GM21576 (cell line): ENCODE measurements at regions not wholly inside any gene's neighbourhood (a gene's known extent, or its start where the extent isn't known, plus 50 kb on each side); places are given as distances from the start of the nearest gene placed in this dataset.

Experiments
- ATAC-seq: cut with Tn5 transposase; IDR thresholded peaks from one replicate; pipeline ENCODE4 v1.9.1; 2021; ENCODE audit warnings: mild to moderate bottlenecking, moderate library complexity; ENCODE audit not compliant: unreplicated experiment

- no peak for ATAC-seq
Measured at GRCh38 chr7:67955061-67955460, 958.4 kb downstream of the TYW1 start.

GRCh38 chr7:67962863-67963262, 966.2 kb downstream of the TYW1 start:
- ATAC-seq: no peak

GRCh38 chr7:67976490-67976889, 979.9 kb downstream of the TYW1 start:
- ATAC-seq: no peak

DNA sequence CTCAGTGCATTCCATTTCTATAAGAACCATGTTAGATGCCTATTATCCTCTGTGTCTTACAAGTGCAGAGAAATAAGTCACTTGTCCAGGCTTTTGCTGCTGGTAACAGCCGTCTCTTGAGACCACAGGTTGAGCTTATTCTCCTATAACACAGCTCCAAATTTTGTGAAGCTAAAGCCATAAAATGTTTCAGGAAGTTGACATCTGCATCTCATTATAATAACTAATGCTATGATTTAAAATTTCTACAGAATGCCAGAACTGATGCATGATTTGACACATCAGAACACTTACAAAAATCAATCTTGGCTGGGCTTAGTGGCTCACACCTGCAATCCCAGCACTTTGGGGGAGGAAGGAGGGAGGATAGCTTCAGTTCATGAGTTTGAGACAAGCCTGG, 986.9 kb downstream of the TYW1 start:
- ATAC-seq: no peak

DNA sequence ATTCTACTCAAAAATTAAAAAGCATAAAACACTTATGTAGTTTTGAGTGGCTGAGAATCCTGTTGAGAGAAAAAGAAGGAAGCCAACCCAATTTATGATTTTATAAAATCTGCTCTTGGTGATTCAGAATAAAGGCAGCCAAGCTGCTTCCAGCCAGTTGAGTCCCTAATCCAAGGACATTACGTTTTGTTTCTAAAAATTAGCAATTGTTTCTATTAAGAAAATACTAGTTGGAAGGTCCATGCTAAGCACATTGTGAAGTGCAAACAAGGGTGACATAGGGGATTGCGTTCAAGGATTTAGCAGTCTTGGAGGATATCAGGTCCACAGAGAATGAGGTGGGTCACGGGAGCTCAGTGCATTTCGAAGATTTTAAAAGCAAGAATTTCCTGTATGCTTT, 987.7 kb downstream of the TYW1 start:
- ATAC-seq: no peak

- ATAC-seq: no peak
Measured at GRCh38 chr7:67989142-67989541, 992.5 kb downstream of the TYW1 start.

DNA sequence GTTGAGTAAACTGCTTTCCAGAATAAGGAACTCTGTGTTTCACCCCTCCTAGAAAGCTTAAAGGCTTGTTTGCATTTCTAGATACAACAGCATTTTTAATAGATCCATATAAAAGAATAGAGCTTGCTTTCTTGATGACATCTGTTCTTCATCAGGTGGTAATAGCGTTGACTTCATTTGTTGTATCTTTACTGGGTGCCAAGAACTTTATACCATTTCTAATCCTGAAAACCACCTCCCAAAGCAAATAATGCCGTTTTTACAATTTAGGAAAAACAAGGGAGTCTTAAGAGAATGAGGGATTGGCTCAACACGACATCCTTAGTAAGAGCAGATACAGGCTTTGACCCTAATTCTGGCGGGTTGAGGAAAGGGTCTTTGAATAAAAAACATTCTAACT, 993.4 kb downstream of the TYW1 start:
- no peak for ATAC-seq

- no peak for ATAC-seq
Measured at GRCh38 chr7:67990716-67991115, 994.1 kb downstream of the TYW1 start.

DNA sequence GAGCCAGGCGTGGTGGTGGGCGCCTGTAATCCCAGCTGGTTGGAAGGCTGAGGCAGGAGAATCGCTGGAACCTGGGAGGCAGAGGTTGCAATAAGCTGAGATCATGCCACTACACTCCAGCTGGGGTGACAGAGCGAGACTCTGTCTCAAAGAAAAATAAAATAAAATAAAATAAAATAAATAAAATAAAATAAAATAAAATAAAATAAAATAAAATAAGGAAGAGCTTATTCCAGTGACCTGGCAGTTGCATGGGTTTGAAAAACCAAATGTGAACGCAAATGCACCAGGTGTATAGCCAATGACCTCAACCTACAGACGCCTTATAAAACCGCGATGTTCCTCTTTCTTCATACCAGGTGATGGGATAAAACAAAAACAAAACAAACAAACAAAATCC, 995.7 kb downstream of the TYW1 start:
- ATAC-seq: no peak

- no peak for ATAC-seq
Measured at GRCh38 chr7:68005992-68006391, 1009.4 kb downstream of the TYW1 start.

DNA sequence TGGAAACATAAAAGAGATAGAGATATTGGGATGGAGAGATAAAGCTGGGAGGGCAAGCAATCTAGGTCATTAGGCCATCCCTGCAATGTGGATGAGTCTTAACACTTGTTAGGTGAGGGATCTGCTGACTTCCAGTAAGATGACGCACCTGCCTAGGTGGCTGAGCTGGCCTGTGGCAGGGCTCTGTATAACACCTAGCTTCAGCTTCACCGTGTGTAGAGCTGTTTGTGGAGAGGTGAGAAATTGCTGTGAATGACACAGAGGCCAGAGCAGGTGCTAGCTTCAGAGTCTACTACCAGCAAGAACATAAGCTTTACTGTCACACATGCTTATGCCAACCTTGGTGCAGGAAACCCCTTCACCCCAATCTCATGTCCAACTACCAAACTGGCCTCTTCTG, 1010.0 kb downstream of the TYW1 start:
- no peak for ATAC-seq

GRCh38 chr7:68009716-68010115, 1013.1 kb downstream of the TYW1 start:
- no peak for ATAC-seq

DNA sequence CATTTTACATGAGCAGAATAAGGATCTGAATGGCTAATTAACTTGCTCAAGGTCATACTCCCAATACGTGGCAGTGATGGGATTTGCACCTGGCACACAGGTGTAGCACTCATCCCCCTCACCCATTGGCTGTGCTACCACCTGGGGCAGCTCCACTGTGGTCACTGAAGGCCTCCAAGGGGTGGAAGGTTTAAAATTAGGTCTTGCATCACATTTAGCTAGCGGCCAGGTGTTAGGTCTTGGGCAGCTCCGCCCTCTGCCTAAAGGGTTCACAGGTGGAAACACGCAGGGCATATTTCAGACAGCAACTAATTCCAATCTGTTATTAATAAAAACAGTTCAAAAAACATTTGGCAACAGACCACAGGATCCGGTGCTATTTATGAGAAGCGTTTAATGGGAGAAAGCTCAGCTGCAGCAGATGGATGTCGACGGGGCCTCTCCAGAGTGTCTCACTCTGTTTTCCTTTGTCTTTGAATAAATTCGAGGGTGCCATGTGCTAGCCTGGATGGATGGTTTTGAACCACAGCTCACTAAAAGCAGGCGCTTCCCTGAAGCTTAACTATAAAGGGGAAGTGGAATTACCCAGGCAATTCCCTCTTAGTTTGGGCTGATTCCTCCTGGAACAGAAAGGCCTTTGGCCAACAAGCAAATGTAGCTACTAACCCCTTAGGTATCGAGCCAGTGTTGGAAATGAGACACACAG, 1017.6 kb downstream of the TYW1 start:
- ATAC-seq: no peak

GRCh38 chr7:68015122-68015977, 1018.7 kb downstream of the TYW1 start:
- ATAC-seq: no peak

- no peak for ATAC-seq
Measured at GRCh38 chr7:68015978-68016532, 1019.4 kb downstream of the TYW1 start.

GRCh38 chr7:68020102-68020501, 1023.5 kb downstream of the TYW1 start:
- no peak for ATAC-seq

GRCh38 chr7:68025369-68025768, 1028.7 kb downstream of the TYW1 start:
- ATAC-seq: no peak

DNA sequence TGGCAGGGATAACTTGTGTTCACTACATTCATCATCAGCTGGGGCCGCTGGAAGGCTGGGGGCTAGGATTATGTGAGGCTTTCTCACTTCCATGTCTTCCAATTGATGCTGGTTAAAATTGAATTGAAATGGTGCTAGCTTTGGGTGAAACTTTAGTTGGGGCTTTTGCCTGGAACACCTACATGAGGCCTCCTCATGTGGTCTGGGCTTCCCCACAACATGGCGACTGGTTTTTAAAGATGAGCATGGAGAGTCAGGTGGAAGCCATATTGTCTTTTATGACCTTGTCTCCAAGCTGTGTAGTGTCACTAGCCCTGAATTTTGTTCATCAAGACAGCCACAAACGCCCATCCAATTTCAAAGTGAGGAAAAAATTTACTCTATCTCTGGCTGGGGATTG, 1033.9 kb downstream of the TYW1 start:
- no peak for ATAC-seq

GRCh38 chr7:68031180-68031943, 1034.7 kb downstream of the TYW1 start:
- no peak for ATAC-seq

DNA sequence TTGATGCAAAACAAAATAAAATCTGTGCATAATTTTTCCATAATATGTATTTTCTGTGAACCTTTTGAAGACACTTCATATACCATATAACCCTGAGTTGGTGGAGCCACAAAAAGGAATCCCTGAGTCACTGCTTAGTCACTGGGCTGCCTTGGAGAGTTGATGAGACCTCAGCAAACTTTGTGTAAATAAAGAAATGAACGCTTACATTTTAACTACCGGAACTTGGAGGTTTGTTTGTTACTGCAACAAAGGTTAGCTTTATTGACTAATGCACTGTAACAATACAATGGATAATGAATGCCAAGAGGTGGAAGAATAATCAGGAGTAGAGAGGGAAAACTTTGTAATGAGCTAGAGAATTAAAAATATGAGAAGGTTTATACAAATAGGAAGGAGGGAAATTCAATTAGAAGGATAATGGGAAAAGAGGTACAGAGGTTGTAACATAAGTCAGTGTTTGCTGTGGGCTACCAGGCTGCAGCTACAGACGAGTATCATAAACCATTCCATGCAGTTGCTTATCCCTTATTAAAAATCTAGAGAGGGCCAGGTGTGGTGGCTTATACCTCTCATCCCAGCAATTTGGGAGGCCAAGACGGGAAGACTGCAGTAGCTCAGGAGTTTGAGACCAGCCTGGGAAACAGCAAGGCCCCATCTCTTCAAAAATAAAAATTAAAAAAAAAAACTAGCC, 1042.1 kb downstream of the TYW1 start:
- no peak for ATAC-seq

- no peak for ATAC-seq
Measured at GRCh38 chr7:68041554-68041953, 1044.9 kb downstream of the TYW1 start.
